T-helper 22 cell (primary cell): ENCODE measurements at regions not wholly inside any gene's neighbourhood (a gene's known extent, or its start where the extent isn't known, plus 50 kb on each side); places are given as distances from the start of the nearest gene placed in this dataset.
"Not testable (repeated sequence)": the region's sequence is repeated elsewhere in the genome, so short reads cannot be mapped to it uniquely, and the experiment has no call there.

Experiments
- DNase-seq: peaks from one replicate; pipeline ENCODE4 v3.0.0-alpha.2; 2020; ENCODE audit warnings: low read depth

DNA sequence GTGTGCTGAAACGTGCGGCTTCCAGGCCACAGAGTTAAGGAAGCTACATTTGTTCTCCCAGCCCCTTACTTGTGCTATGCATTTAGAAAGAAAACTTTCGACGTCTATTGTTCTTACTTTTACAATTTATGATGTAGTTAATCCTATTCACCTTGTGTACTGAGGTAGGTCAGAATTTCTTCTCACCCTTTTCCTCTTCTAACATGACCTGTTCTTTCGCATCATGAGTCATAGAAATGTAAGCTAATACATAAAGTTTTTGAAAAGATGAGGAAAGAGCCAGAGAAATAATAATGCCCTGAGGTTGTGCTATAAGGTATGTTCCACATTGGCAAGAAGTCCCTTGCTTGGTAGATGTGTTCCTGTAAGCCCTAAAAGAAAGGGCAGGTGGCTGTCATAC, 298.3 kb downstream of the TRIML1 start:
- no peak for DNase-seq

DNA sequence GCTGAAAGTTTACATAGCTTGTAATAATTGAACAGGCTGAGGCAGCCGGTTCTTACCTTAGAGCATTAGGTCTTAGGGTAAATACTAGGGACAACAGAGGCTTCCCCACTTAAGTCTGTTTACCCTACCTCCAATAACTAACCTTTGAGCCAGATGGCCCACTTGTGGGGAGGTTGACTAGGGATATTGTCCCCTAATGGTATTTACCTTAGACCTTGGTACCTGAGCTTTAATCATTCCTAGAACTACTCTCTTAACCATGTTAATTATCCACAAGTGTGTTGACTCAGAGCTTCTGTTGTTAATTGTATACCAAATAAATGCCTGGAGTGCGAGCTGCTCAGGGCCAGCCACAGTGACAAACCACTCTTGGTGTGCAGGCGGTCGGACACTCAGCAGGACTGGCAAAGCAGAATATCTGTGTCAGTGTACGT, 299.2 kb downstream of the TRIML1 start:
- not testable (repeated sequence) for DNase-seq

DNA sequence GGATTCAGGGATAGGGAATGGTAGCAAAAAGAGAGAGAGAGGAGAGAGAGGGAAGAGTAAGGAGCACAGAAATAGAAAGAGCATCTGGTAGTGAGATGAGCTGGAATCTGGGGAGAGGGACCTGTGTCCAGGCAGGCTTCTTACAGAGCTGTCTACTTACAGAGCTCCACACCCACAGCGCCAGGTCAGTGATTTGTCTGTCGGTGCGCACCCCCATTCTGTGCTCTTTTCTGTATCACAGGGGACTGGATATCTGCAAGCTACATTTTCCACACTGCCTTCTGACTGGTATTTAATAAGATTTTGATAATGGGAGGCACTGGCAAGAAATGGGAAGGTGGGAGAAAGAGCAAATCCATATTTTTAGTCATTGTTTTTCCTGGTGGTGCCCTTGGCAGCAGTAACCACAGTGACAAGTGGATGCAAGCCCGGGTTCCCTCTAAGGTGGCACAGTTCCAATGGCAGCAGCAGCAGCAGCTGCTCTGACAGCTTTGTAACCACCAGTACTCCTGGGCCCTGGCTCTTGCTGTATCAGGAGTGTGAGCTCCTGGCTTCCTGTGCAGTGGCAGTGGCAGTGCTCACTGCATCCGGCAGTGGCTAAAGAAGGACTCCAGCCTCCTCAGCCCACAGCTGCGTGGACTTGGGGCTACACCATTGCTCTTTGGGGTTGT, 300.5 kb downstream of the TRIML1 start:
- no peak for DNase-seq

DNA sequence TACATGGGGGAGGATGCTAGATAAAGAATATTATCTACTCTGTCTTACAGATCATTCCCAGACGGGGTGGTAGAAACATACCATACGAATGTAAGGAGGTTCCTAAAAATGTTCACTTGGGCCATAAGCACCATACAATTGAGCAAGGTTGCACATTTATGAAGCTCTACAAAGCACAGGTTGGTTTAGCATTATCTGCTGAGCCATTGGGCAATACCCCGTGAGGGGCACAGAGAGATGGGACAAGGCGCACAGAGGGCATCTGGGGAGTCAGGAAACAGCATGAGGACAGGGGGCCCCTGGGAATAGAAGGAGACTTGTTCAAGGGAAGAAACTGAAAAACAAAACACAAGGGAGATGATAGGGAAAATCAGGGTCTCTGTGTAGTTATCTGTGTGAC, 305.3 kb downstream of the TRIML1 start:
- DNase-seq = no peak

DNA sequence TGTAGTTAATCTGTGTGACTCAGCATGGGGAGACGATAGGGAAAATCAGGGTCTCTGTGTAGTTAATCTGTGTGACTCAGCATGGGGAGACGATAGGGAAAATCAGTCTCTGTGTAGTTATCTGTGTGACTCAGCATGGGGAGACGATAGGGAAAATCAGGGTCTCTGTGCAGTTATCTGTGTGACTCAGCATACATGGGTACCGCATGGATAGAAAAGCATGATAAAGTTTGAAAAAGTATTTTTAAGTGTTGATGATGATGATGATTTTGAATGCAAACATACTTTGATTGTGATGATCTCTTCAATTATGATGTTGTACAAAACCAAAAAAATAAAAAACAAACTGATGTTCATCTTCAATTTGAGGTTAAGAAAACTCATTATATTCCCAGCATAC, 309.8 kb downstream of the TRIML1 start:
- not testable (repeated sequence) for DNase-seq

DNA sequence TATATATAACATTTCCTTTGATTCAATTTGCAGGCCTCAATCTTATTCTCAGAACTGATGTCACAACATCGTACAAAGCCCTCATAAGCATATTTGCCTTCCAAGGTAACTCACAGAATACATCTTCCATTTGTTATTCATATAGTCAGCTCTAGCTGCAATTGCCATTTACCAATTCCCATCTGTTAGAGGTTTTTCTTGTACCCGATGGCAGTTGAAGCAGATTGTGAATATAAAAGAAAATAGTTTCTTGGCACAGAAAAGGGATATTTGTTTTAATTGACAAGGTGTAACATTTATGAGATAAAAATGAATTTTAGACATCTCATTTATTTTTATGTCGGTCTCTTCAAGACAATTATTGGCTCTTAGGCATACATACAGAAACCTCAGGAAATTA, 311.3 kb downstream of the TRIML1 start:
- DNase-seq = no peak

DNA sequence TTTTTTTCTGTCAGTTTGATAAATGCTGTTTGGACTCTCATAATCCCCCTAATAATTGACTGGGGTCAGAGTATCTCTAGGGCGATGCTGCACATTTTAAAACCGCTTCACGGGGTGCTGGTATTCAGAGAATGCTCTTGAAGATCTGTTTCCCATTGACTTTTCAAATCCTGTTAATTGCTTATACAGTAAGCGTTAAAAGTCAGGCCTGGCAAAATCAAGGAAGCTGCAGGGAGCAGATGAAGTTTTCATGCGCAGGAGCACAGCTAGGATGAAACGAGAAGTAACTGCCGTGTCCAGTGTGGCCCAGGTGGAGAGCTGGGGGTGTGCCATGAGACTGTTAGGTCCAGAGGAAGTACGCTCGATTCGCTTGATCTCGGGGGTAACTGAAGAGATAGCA, 312.9 kb downstream of the TRIML1 start:
- no peak for DNase-seq

DNA sequence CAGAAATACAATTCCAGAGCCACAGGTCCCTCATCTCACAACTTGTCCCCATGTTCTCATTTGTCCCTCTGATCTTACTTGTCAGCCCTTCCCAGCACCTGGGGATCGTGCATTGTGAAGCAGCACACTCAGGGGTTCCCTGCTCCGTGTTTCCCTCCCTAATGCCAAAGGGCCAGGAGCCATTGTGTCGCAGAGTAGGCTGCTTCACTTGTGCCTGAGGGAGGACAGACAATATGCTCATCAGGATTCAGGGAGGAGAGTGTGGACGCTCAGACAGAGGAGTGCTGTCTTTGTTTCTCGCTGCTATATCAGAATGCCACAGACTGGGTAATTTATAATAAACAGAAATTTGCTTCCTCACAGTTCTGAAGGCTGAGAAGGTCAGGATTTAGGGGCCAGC, 315.3 kb downstream of the TRIML1 start:
- no peak for DNase-seq

DNA sequence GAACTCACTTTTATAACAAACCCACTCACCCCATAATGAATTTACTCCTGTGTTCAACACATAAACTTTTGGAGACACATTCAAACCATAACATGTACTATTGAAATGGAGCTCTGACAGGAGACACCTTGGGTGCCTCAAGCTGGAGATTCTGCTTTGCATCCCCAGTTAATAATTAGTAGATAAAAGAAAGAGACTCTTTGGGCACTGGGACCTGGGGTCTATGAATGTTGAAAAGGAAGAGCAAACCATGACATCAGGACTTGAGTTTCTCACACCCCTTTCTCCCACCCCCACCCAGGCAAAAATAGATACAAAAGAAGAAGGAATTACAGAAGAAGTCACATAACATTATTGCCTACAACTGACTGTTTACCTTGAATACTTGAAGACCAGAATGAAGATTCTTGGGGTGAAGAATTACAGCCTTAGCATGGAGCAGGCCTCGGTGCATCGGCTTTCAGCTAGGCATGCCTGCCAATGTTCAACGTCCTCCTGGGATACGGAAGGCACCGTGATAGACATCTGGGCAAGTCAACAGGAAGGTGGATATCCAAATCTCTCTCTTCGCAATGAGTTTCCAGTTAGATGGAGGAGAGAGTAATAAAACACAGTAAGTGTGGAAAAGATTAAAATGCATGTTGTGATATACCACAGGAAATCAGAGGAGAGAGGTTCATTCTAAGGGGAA, 316.0 kb downstream of the TRIML1 start:
- no peak for DNase-seq

DNA sequence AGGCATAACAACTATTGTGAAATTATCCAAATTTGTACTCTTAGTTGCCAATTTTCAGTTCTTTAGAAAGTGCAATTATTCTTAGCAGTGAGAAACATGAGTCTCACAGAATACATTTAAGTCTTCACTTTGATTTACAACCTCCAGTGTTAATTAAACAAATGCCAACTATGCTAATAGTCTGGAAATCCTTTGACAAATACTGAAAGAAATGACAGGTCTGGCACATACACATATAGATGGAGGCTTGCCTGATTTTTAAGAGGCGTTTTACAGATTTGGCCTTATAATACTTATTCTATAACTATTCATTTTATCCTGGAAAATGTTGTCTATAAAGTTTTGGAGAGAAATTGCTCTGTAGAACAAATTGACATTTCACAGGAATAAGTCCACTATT, 320.1 kb downstream of the TRIML1 start:
- no peak for DNase-seq

DNA sequence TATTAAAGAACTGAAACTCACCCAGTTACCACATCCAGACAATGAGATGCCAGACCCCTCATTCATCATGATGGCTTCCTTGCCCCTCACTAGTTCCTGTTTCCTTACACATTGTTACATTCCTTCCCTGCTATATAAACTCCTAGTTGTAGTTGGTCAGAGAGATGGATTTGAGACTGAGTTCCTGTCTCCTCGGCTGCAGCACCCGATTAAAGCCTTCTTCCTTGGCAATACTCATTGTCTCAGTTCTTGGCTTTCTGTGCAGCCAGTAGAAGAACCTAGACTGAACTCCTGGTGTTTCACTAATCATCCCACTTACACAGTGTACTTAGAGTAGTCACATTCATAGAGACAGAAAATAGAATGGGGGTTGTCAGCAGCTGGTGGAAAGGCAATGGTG, 324.7 kb downstream of the TRIML1 start:
- DNase-seq = no peak

DNA sequence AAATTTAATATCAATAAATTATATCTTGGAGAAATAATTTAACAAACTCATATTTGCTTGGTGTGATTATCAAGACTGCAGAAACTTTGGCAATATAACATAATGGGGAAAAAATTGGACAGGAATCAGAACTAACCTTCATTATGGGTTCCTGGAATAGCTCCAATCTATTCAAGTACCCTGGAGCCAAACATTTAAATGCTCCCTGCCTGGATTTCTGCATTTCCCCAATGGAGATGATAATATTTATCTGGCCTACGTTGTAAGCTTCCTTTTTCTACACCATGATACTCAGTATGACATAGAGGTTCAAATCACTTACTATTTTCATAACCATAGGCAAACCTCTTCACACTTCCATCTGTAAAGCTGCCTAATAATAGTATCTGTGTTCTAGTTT, 326.8 kb downstream of the TRIML1 start:
- DNase-seq = no peak

DNA sequence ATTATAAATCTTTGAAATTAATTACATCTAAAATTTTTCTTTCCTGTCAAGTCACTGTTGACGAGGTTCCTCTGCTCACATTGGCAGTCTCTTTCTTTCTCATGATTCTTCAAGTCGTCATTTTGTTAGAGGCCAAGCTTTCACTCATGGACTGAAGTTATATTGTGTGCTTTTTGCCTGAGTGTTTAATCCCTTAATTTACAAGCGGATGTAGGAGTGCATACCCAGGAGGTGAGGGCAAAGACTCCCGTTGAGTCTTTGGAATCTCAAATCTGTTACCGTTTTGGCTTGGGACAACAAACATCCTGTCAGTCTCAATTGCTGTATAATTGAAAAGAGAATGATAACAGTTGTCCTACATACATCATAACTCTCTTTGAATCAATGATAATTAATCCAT, 345.0 kb downstream of the TRIML1 start:
- no peak for DNase-seq

DNA sequence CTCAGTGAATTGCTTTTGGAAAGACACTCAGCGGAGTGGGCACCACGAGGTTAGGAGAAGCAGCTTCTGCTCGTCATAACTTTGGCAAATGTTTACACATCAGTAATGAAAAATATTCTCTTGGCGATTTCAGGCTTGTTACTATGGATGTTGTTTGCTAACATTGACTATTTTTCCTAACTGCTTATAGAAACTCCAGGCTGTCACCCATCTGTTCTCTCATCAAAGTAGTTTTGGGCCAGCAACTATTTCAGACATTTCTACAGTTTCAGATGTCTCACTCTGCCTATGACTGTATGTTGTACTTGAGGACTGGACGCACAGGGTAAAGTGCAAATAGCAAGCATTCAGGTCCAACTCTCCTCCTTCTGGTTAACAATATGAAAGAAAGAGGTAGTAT, 346.7 kb downstream of the TRIML1 start:
- DNase-seq = no peak

DNA sequence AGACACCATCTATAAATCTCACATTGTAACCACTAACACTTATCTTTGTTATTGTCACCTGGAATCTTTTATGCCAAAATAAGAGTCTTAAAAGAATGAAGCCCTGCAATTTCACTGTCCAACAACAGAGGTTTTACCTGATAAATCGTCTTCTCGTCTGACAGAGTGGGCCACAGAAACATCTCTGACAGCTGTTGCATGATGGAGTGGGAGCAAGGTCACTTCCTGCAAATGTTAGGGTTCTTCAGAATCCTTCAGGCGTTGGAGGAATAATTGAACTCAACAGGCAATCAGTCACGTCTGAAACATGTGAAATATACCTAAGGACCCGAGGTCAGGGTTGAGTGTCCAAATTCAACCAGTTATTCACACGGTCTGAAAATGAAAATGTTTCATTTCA, 353.6 kb downstream of the TRIML1 start:
- DNase-seq = no peak

DNA sequence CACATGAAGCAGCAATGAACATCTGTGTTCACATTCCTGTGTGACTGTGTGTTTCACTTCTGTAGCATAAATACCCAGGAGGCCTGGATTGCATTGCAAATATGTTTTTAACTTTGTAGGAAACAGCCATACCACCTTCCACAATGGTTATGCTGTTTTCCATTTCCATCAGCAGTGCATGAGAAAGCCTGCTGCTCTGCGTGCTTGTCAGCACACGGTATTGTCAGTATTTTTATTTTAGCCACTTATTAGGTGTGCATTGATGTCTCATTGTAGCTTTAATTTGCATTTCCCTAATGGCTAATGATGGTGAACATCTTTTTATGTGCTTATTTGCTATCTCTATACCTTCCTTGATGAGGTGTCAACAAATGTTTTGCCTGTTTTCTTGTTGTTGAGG, 355.9 kb downstream of the TRIML1 start:
- DNase-seq = no peak

DNA sequence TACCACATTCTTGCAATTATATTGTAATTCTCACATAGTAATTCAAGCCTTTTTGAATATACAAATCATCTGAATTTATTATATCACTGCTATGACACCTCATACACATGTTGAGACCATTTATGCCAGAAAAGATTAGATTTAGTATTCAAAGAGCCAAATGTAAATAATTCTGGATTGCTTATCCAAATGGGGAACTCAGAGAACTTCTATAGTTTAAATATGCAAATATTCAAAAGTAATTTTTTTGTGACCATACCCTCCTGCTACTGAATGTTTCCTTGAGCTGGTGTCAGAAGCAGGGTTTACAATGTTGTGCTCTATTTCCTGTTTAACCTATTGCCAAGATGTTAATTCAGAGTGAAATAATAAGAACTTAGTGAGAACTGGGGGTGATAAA, 372.2 kb downstream of the TRIML1 start:
- no peak for DNase-seq

DNA sequence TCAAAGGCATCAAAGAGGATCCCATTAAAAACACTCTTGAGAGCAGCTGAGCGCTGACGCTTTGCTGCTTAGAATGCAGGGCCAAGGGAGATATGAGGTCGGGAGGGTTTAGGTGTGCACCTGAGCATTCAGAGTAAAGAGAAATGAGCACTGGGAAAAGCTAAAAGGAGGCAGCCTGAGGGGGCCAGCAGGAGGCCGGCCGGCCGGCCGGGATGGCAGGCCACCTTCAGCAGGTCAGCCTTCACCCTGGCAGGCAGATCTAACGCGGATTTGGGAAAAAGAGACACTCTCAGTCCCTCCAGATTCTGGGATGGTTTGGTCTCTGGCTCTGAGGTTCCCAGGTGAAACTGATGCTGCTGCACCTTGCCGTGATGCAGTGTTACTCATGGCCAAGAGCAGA, 393.5 kb downstream of the TRIML1 start:
- no peak for DNase-seq

DNA sequence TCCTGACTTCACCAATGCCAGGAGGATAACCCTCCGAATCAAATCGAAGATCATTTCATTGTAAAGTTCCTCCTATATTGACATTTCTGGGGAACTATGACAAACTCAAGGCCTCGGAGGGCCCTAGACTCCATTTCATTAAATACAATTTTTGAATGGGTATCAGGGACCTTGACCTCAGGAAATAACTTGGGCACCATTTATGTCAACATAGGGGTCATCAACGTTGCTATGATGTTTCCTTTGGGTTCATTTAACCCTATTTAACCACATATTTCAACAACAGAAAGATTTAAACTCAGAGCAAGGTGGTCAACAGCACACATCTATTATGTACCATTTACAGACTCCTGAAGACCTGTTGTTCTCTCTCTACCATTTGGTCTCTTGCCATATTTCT, 395.1 kb downstream of the TRIML1 start:
- no peak for DNase-seq

DNA sequence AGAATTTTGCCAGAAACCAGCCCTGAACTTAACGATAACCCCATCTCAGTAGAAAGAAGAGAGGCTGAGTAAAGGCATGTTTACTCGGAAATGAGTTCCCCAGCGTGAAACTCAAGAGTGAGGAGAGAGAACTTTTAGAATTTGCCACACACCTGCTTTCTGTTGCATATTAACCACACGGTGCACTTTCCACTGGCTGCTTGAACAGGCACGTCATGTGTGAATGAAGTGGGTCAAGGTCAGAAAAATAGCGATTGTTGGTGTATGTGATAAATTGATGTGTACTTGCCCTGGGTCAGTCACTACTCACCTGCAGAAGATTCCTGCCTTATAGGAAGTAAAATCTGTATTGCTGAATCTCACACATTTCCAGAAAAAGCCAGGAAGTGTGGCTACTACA, 395.7 kb downstream of the TRIML1 start:
- no peak for DNase-seq

DNA sequence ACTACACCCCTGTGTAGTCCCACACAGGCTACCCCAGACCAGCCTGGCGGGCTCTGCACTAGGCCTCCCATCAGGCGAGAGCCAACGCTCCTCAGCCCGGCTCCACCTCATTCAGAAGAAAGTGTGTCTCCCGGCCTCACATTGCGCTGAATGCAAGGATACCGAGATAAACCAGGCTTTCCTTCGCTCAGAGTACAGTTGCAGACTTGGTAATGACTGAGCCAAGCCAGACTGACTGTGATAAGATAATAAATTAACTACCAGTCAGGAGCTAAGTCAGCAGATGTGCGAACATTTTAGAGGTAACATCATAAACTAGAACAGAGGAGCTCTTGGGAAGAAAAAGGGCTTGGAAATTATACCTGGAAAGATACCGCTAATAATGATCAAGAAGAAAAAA, 397.6 kb downstream of the TRIML1 start:
- DNase-seq = no peak

DNA sequence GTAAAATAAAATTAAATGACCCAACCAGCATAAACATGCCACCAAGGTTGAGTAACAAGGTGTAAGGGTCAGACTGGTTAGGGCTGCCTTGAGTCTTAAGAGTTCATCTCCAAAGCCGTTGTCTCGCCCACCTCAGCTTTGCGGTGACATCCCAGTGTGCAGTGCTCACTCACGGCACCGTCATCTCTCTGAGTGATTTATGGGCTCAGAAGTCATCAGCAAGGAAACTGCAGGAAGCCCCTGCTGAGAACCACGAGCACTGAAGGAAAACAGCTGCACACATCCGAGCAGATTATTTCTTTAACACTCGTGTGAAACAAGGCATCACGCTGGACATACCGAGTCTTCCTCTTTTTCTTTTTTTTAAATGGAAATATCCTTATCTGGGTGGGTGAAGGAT, 411.1 kb downstream of the TRIML1 start:
- DNase-seq = no peak

DNA sequence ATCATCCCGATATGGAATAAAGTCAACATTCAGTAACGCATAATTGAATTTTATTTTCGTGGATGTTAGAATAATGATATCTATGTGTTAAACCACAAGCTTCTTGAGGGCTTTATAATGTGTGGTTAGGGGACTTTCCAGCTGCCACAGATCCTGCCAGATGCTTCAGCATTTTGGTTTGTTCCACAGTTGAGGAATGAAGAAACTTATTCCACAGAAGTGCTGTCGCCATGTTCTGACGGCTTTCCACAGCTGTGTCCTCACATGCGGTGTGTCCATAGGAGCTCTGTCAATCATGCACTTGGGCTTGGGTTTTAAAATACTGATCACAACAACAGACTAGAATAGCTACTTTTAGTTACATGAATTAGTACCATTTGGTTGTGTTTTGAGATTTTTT, 411.9 kb downstream of the TRIML1 start:
- no peak for DNase-seq

DNA sequence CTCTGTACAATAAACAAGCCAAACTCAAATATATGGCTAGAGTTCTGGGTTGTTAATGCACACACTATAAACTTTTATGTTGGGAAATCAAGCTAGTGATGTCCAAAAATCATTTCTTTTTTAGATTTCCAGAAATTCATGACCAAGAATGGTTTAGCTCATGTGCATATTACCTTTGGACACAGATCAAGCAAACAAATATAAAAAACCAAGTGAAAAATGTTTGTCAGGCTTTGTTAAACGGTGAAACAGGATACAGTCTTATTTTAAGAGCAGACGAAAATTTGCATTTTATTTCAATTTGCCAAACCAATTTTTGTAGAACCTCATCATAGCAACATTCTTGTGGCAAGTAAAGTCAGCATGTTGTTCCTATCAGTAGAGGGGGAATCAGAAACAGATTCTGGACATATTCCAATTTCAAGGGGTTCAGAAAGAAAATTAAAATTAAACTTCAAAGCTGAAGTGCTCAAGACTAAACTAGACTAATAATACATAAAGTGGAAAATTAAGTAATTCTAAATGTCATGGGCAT, 413.6 kb downstream of the TRIML1 start:
- no peak for DNase-seq
